H9 (cell line): ENCODE measurements at regions not wholly inside any gene's neighbourhood (a gene's known extent, or its start where the extent isn't known, plus 50 kb on each side); places are given as distances from the start of the nearest gene placed in this dataset.

Source experiments
- DNase-seq: peaks from one replicate; pipeline ENCODE4 v3.0.0-alpha.2; 2017
- H2AFZ ChIP-seq: one replicate; pipeline ENCODE4 v1.6.1; 2013; ENCODE audit warnings: mild to moderate bottlenecking, low read length, control low read depth, moderate library complexity
- H2AK5ac ChIP-seq: 2 replicates; pipeline ENCODE4 v1.6.1; 2013; ENCODE audit warnings: low read length, control low read depth, mixed read lengths; ENCODE audit not compliant: insufficient read length
- H2BK120ac ChIP-seq: one replicate; pipeline ENCODE4 v1.6.1; 2013; ENCODE audit warnings: low read depth, mild to moderate bottlenecking, low read length, control low read depth, inconsistent platforms; ENCODE audit not compliant: poor library complexity, severe bottlenecking
- H2BK12ac ChIP-seq: 2 replicates; pipeline ENCODE4 v1.6.1; 2013; ENCODE audit warnings: low read length, control low read depth, mixed read lengths, low read depth; ENCODE audit not compliant: insufficient read length
- H2BK15ac ChIP-seq: 2 replicates; pipeline ENCODE4 v1.6.1; 2013; ENCODE audit warnings: low read depth, low read length, control low read depth
- H2BK20ac ChIP-seq: one replicate; pipeline ENCODE4 v1.6.1; 2013; ENCODE audit warnings: low read depth, mild to moderate bottlenecking, low read length, control low read depth, inconsistent platforms; ENCODE audit not compliant: poor library complexity, severe bottlenecking
- H2BK5ac ChIP-seq: 2 replicates; pipeline ENCODE4 v1.6.1; 2013; ENCODE audit warnings: low read length, control low read depth, mixed read lengths; ENCODE audit not compliant: insufficient read length
- H3K14ac ChIP-seq: 2 replicates; pipeline ENCODE4 v1.6.1; 2013; ENCODE audit warnings: low read length, control low read depth; ENCODE audit not compliant: insufficient read depth
- H3K18ac ChIP-seq: 2 replicates; pipeline ENCODE4 v1.6.1; 2013; ENCODE audit warnings: low read depth, mild to moderate bottlenecking, mixed read lengths, low read length, control low read depth; ENCODE audit not compliant: insufficient read length
- H3K23ac ChIP-seq: 2 replicates; pipeline ENCODE4 v1.6.1; 2013; ENCODE audit warnings: low read length, control low read depth, mixed read lengths, low read depth; ENCODE audit not compliant: insufficient read length
- H3K23me2 ChIP-seq: 2 replicates; pipeline ENCODE4 v1.6.1; 2013; ENCODE audit warnings: low read depth, mild to moderate bottlenecking, mixed read lengths, low read length, control low read depth; ENCODE audit not compliant: insufficient read length, poor library complexity, severe bottlenecking
- H3K27ac ChIP-seq: 2 replicates; pipeline ENCODE4 v1.5.1; 2013; ENCODE audit warnings: low read length, control low read depth, mixed read lengths, low read depth; ENCODE audit not compliant: insufficient read length
- H3K27me3 ChIP-seq: 2 replicates; pipeline ENCODE4 v1.6.1; 2013; ENCODE audit warnings: low read length, control low read depth, inconsistent platforms; ENCODE audit not compliant: insufficient read depth
- H3K4ac ChIP-seq: 2 replicates; pipeline ENCODE4 v1.6.1; 2013; ENCODE audit warnings: low read depth, mild to moderate bottlenecking, control low read depth, inconsistent platforms, low read length, moderate library complexity
- H3K4me1 ChIP-seq: 2 replicates; pipeline ENCODE4 v1.6.1; 2013; ENCODE audit warnings: low read length, control low read depth, inconsistent platforms; ENCODE audit not compliant: insufficient read depth
- H3K4me2 ChIP-seq: 2 replicates; pipeline ENCODE4 v1.6.1; 2013; ENCODE audit warnings: low read length, control low read depth, mixed read lengths; ENCODE audit not compliant: insufficient read length, insufficient read depth
- H3K56ac ChIP-seq: 2 replicates; pipeline ENCODE4 v1.6.1; 2013; ENCODE audit warnings: low read depth, mild to moderate bottlenecking, mixed read lengths, low read length, control low read depth; ENCODE audit not compliant: insufficient read length
- H3K79me1 ChIP-seq: 2 replicates; pipeline ENCODE4 v1.6.1; 2013; ENCODE audit warnings: low read depth, mild to moderate bottlenecking, moderate library complexity, low read length, control low read depth, inconsistent platforms; ENCODE audit not compliant: insufficient read depth, poor library complexity, severe bottlenecking
- H3K79me2 ChIP-seq: 2 replicates; pipeline ENCODE4 v1.6.1; 2013; ENCODE audit warnings: low read length, control low read depth, inconsistent platforms; ENCODE audit not compliant: insufficient read depth
- H3K9ac ChIP-seq: 2 replicates; pipeline ENCODE4 v1.6.1; 2013; ENCODE audit warnings: low read length, control low read depth, mixed read lengths; ENCODE audit not compliant: insufficient read length; ENCODE audit errors: extremely low read depth
- H3K9me3 ChIP-seq: one replicate; pipeline ENCODE4 v1.6.1; 2013; ENCODE audit warnings: low read depth, low read length, inconsistent platforms; ENCODE audit not compliant: control insufficient read depth
- H3T11ph ChIP-seq: one replicate; pipeline ENCODE4 v1.6.1; 2013; ENCODE audit warnings: mild to moderate bottlenecking, low read length, control low read depth, inconsistent platforms
- H4K20me1 ChIP-seq: one replicate; pipeline ENCODE4 v1.6.1; 2013; ENCODE audit not compliant: control insufficient read depth, insufficient read length, insufficient read depth
- H4K5ac ChIP-seq: 2 replicates; pipeline ENCODE4 v1.6.1; 2013; ENCODE audit warnings: low read depth, mild to moderate bottlenecking, mixed read lengths, low read length, control low read depth; ENCODE audit not compliant: insufficient read length
- H4K8ac ChIP-seq: replicated peaks from 2 replicates; pipeline ENCODE4 v1.6.1; 2013; ENCODE audit warnings: low read length, control low read depth, mixed read lengths, low read depth; ENCODE audit not compliant: insufficient read length
- H4K91ac ChIP-seq: 2 replicates; pipeline ENCODE4 v1.6.1; 2013; ENCODE audit warnings: low read depth, mild to moderate bottlenecking, moderate library complexity, mixed read lengths, low read length, control low read depth; ENCODE audit not compliant: insufficient read length
- H3K27ac Mint-ChIP-seq, 3 experiments: 2 replicates in 2 of 3; 3 replicates in 1 of 3; pipeline ENCODE4 v1.8.0; 2020 to 2021; ENCODE audit warnings: mixed read lengths in 3 of 3, mild to moderate bottlenecking in 1 of 3, moderate library complexity in 1 of 3
- H3K27me3 Mint-ChIP-seq: 2 replicates; pipeline ENCODE4 v1.8.0; 2021; ENCODE audit warnings: low read depth, mild to moderate bottlenecking, moderate library complexity, mixed read lengths
- H3K36me3 Mint-ChIP-seq, 3 experiments: 2 replicates in 2 of 3; 3 replicates in 1 of 3; pipeline ENCODE4 v1.8.0; 2020 to 2021; ENCODE audit warnings: low read depth in 3 of 3, mixed read lengths in 3 of 3; ENCODE audit not compliant: insufficient read depth in 1 of 3
- H3K4me1 Mint-ChIP-seq, 2 experiments: 2 replicates each; pipeline ENCODE4 v1.8.0; 2020; ENCODE audit warnings: mixed read lengths in 2 of 2
- H3K4me3 Mint-ChIP-seq, 2 experiments: 2 replicates in 1 of 2; 3 replicates in 1 of 2; pipeline ENCODE4 v1.8.0; 2020 to 2021; ENCODE audit warnings: mild to moderate bottlenecking in 2 of 2, mixed read lengths in 2 of 2, moderate library complexity in 1 of 2
- H3K9me3 Mint-ChIP-seq, 2 experiments: 2 replicates in 1 of 2; 3 replicates in 1 of 2; pipeline ENCODE4 v1.8.0; 2020; ENCODE audit warnings: mild to moderate bottlenecking in 2 of 2, mixed read lengths in 2 of 2, moderate library complexity in 1 of 2
- WGBS: extraction: QIAGEN DNeasy Blood & Tissue Kit; methylation state at CpG from one replicate; pipeline ENCODE4 v1.1.7; 2013; ENCODE audit warnings: missing lambda C conversion rate, low lambda C conversion rate, mixed read lengths; ENCODE audit not compliant: insufficient read length; ENCODE audit errors: extremely low coverage; 5-methylcytosine and 5-hydroxymethylcytosine counted together
- TF ChIP-seq, protein P1 (sequence below): fragments of 200-600 bp; sonication (generic); conservative IDR thresholded peaks from 3 replicates; pipeline ENCODE4 v1.8.0; 2021; ENCODE audit warnings: antibody characterized with exemption, mild to moderate bottlenecking

DNA sequence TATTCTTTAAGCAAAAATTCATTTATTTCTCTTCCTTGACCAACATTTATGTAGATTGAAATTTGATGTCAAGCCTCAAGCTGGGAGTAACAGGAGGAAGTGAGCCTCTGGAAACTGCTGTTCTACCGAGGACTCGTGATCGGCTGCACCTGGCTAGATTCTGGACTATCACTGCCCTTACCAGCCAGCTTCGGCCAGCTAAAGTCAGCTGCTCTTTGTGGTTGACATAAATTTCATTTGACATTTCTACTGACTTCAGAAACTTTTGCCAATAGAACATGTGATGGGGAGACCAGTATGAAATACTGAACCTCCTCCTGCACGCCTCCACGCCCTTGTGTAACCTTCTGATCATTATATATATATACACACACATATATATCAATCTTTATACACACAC, 74.2 kb upstream of the RGPD5 start:
- no peak overlapping the region for H3K56ac ChIP-seq
- H4K20me1 ChIP-seq: no peaks in the 10 kb centered on the region
- Mint-ChIP-seq H3K27me3 (peaks cover 2% of the 10 kb centered on the region), H3K4me1 (peaks cover 7 to 9% of the 10 kb centered on the region in 2 experiments), H3K9me3 (peaks cover 7 to 8% of the 10 kb centered on the region in 2 experiments), H3K36me3 (peaks cover 0 to 8% (median 0%) of the 10 kb centered on the region in 3 experiments; a peak in 4 of 7 replicates), H3K4me3 (no peak overlapping the region), H3K27ac (no peak overlapping the region)
- H4K8ac ChIP-seq: no peak overlapping the region
- H2BK5ac ChIP-seq: no peak overlapping the region
- H2BK15ac ChIP-seq: no peak overlapping the region
- H2AFZ ChIP-seq: no peak overlapping the region
- no peak overlapping the region for H3K23ac ChIP-seq
- no peaks in the 10 kb centered on the region for H3K4me1 ChIP-seq
- TF ChIP-seq, protein P1, sequence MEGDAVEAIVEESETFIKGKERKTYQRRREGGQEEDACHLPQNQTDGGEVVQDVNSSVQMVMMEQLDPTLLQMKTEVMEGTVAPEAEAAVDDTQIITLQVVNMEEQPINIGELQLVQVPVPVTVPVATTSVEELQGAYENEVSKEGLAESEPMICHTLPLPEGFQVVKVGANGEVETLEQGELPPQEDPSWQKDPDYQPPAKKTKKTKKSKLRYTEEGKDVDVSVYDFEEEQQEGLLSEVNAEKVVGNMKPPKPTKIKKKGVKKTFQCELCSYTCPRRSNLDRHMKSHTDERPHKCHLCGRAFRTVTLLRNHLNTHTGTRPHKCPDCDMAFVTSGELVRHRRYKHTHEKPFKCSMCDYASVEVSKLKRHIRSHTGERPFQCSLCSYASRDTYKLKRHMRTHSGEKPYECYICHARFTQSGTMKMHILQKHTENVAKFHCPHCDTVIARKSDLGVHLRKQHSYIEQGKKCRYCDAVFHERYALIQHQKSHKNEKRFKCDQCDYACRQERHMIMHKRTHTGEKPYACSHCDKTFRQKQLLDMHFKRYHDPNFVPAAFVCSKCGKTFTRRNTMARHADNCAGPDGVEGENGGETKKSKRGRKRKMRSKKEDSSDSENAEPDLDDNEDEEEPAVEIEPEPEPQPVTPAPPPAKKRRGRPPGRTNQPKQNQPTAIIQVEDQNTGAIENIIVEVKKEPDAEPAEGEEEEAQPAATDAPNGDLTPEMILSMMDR: no peak
- no CpG with 5 or more reads among the region's 6 CpGs for WGBS
- DNase-seq: no peak
- H2AK5ac ChIP-seq: no peak overlapping the region
- H3K79me2 ChIP-seq: no peaks in the 10 kb centered on the region
- no peaks in the 10 kb centered on the region for H3K27me3 ChIP-seq
- no peak overlapping the region for H3K4ac ChIP-seq
- no peak overlapping the region for H3K27ac ChIP-seq
- no peak overlapping the region for H4K91ac ChIP-seq
- H3T11ph ChIP-seq: no peak overlapping the region
- no peak overlapping the region for H2BK20ac ChIP-seq
- H3K9ac ChIP-seq: no peak overlapping the region
- H3K79me1 ChIP-seq: no peaks in the 10 kb centered on the region
- H3K14ac ChIP-seq: no peak overlapping the region
- no peak overlapping the region for H3K4me2 ChIP-seq
- no peak overlapping the region for H4K5ac ChIP-seq
- no peak overlapping the region for H3K18ac ChIP-seq
- H3K9me3 ChIP-seq: no peaks in the 10 kb centered on the region
- H2BK12ac ChIP-seq: no peak overlapping the region
- H2BK120ac ChIP-seq: no peak overlapping the region
- H3K23me2 ChIP-seq: no peaks in the 10 kb centered on the region
